T-helper 1 cell treated with Interleukin-12 subunit alpha and Interleukin-12 subunit beta and Interleukin-4 antibody, amounts not matched to agents 30 ng/mL and 1 ng/mL, for 36 hours (primary cell): ENCODE measurements at regions not wholly inside any gene's neighbourhood (a gene's known extent, or its start where the extent isn't known, plus 50 kb on each side); places are given as distances from the start of the nearest gene placed in this dataset.
"Not testable (repeated sequence)": the region's sequence is repeated elsewhere in the genome, so short reads cannot be mapped to it uniquely, and the experiment has no call there.

Experiments
- intact Hi-C: fragments of 100-400 bp; cut with micrococcal nuclease; formaldehyde crosslinking; loops from one replicate; pipeline ENCODE4 v1.15.1; 2024

GRCh38 chr2:147325990-147326389 is 518.8 kb upstream of the ACVR2A start:
- intact Hi-C loops, result no loop called here

GRCh38 chr2:147320146-147320545 is 524.7 kb upstream of the ACVR2A start:
- intact Hi-C loops, result no loop called here

- intact Hi-C loops, result no loop called here
These were observed 533.8 kb upstream of the ACVR2A start for GRCh38 chr2:147311058-147311430.

GRCh38 chr2:147310335-147311057 is 534.3 kb upstream of the ACVR2A start:
- intact Hi-C loops, result no loop called here

GRCh38 chr2:147297820-147298219 is 547.0 kb upstream of the ACVR2A start:
- intact Hi-C loops, result loop anchor here (1.0 to 10.0 kb wide), 12 partner anchors 10 to 1347 kb away; partner anchors contain the start of genes EPC2, MBD5 and ORC4

GRCh38 chr2:147294825-147295392 is 549.9 kb upstream of the ACVR2A start:
- intact Hi-C loops, result loop anchor here (10.0 kb wide), 2 partner anchors 1230 to 1350 kb away; partner anchors contain the start of gene EPC2

GRCh38 chr2:147293991-147294824 is 550.6 kb upstream of the ACVR2A start:
- intact Hi-C loops, result loop anchor here (10.0 kb wide), 2 partner anchors 1231 to 1351 kb away; partner anchors contain the start of gene EPC2

- intact Hi-C loops, result loop anchor here (1.0 to 2.0 kb wide), 8 partner anchors 9 to 623 kb away; partner anchors contain the start of gene ACVR2A
These were observed 556.7 kb upstream of the ACVR2A start for GRCh38 chr2:147288131-147288530.

- intact Hi-C loops, result no loop called here
These were observed 568.9 kb upstream of the ACVR2A start for GRCh38 chr2:147275943-147276342.

- intact Hi-C loops, result no loop called here
These were observed 571.2 kb upstream of the ACVR2A start for GRCh38 chr2:147273628-147274027.

- intact Hi-C loops, result no loop called here
These were observed 571.7 kb upstream of the ACVR2A start for GRCh38 chr2:147273106-147273505.

GRCh38 chr2:147269581-147269980 is 575.2 kb upstream of the ACVR2A start:
- intact Hi-C loops, result not testable (repeated sequence)

GRCh38 chr2:147260241-147260640 is 584.6 kb upstream of the ACVR2A start:
- intact Hi-C loops, result no loop called here

GRCh38 chr2:147255812-147256211 is 589.0 kb upstream of the ACVR2A start:
- intact Hi-C loops, result no loop called here

- intact Hi-C loops, result no loop called here
These were observed 594.0 kb upstream of the ACVR2A start for GRCh38 chr2:147250652-147251356.

GRCh38 chr2:147247749-147248148 is 597.1 kb upstream of the ACVR2A start:
- intact Hi-C loops, result no loop called here

GRCh38 chr2:147242445-147242844 is 602.4 kb upstream of the ACVR2A start:
- intact Hi-C loops, result no loop called here

- intact Hi-C loops, result no loop called here
These were observed 608.2 kb upstream of the ACVR2A start for GRCh38 chr2:147236601-147237000.

- intact Hi-C loops, result no loop called here
These were observed 612.6 kb upstream of the ACVR2A start for GRCh38 chr2:147232225-147232669.

GRCh38 chr2:147231607-147232006 is 613.2 kb upstream of the ACVR2A start:
- intact Hi-C loops, result no loop called here

- intact Hi-C loops, result no loop called here
These were observed 613.7 kb upstream of the ACVR2A start for GRCh38 chr2:147231081-147231480.
